HG03520 (cell line): ENCODE measurements at regions not wholly inside any gene's neighbourhood (a gene's known extent, or its start where the extent isn't known, plus 50 kb on each side); places are given as distances from the start of the nearest gene placed in this dataset.

ENCODE experiments used
- ATAC-seq: cut with Tn5 transposase; IDR thresholded peaks from one replicate; pipeline ENCODE4 v1.9.1; 2021; ENCODE audit warnings: mild to moderate bottlenecking, moderate library complexity; ENCODE audit not compliant: unreplicated experiment

DNA sequence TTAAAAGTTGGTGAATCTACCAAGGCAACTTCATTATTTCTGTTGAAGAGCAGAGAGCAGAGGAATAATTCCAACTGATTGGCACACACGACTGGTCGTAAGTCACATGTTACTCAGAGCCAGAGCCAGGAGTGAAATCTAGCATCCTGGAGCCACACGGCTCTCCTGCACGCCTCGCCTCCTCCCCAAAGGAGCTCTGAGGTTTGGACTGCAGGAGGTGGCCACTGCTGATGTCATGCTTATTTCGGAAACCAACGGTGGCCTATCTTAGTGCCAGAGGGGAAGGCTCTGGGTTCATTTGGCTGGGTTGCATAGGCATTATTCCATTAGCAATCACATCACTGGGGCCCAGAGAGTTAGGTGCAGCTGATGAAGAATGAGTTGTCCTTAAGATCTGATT lies 123.5 kb upstream of the RALGAPA2 start:
- ATAC-seq = no peak

- no peak for ATAC-seq
Measured at GRCh38 chr20:20834008-20834407, 121.6 kb upstream of the RALGAPA2 start.

DNA sequence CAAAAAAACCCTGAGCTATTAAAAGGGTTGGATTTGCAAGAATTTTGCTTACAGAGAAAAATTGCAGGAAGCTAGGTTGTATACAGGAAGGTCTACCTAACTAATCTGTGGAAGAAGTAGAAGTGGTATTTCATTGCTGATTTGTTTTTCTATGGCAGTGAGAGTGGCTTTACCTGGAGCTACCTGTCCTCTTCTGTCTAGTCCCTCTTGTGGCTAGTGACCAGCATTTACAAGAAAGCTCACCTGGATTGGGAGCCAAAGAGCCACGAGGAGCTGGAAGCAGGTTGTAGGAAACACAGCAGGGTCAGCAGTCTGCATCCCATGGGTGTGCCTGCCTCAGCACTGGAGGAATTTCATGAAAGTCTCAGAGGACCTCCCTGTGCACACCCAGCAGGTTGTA lies 120.3 kb upstream of the RALGAPA2 start:
- no peak for ATAC-seq

GRCh38 chr20:20831794-20832193 lies 119.3 kb upstream of the RALGAPA2 start:
- ATAC-seq = no peak

- no peak for ATAC-seq
Measured at GRCh38 chr20:20829681-20830080, 117.2 kb upstream of the RALGAPA2 start.

DNA sequence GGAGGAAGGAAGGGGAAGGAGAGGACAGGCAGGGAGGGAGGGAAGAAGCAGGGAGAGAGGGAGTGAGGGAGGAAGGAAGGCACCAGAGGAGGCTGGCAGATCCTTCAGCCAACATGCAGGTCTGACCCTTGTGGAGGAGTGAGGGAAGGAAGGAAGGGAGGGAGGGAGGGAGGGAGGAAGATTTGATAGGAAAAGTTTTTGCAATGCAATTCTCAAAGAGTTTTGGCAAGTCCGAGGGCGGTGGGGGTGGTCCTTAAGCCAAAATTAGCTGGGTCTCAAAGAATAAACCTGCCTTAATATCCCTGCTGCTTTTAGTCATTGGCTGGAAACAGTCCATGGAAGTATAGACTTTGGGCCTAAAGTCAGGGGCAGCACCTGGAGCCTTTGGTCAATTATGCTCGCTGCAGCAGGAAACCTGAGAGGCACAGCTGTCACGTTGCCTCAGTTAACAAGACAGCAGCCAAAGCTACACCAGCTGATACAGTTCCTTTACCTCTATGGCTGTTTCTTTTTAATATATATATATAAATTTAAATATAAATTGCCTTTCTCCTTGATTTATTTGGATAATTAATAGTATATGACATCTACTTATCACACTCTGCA lies 115.7 kb upstream of the RALGAPA2 start:
- no peak for ATAC-seq

GRCh38 chr20:20824924-20825584 lies 112.6 kb upstream of the RALGAPA2 start:
- peak; percentile 66 for ATAC-seq

DNA sequence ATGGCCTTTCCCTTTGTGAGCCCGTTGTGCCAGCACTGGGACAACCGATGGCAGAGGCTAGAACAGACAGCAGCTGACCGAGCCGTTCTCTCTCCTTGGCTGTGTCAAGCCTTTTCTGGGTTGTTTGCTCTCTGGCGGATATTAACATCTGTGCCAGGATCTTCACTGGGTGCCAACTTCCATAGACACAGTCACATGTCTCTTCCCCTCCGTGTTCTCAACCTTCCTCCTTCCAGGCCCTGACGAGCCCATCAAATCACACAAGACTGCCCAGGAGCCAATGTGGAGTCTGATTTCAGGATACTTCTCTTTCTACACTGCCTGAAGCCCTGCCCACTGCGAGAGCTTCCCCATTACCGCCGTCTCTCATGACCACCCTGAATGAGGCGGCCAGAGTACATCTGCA lies 111.0 kb upstream of the RALGAPA2 start:
- no peak for ATAC-seq

DNA sequence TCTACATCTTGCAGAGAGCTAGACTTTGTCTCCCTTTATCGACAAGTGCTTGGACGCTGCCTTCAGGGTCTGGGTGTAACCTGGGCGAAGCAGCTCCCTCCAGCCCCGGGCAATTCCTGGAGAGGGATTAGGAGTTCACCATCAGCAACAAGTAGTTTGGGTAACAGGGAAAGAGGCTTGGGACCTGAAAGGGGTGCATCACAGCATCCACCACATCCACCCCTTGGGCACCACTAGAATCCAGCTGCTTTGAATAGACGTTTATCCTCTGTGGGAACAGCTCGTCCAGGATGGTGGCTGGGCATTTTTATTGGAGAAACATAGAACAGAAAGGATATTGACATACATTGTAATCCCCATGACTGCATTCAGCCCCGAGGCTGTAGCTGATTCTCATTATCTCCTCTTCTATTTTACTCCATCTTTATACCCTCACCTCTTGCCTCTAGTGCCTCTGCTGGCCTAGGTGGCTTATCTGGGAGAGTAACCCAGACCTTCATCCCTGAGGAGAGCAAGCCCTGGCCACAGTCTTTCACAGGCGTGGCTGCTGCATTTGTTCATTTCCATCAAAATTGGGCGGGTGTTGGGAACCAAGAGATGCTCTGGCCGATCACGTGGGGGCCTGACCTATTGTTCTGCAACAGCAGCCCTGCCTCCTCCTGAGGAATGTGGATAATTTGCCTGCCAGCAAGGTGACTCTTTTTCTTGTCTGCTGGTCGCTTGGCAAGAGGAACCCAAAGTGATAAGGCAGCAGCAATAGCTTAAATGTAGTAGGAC lies 109.2 kb upstream of the RALGAPA2 start:
- no peak for ATAC-seq

DNA sequence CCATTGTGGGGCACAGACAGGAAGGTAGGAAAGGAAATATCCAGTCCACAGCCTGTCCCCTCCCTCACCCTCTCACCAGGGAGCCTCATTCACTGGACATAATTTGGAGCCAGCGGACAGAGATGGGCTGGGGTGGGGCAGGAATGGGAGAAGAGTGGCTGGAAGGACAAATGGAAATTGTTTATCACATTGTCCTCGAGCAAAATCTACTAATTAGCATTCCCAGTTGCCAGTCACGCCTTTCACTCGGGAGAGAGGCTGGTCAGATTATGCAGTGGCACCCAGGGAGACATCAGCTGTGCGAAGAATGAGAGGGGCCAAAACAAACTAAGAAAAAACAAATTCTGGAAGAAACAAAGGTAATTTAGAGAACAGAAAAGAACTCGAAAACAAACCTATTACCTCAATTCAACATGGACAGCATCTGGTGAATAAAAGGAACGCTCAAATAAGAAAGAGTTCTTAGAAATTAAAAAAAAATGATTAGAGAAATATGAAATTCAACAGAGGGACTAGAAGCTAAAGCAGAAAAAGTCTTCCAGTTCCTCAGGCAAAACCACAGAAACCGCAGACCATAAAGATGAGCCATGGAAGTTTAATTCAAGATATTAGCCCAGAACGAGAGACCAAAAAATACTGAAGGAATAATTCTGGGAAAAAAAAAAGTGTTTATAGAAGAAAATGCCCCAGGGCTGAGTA lies 108.5 kb upstream of the RALGAPA2 start:
- no peak for ATAC-seq

DNA sequence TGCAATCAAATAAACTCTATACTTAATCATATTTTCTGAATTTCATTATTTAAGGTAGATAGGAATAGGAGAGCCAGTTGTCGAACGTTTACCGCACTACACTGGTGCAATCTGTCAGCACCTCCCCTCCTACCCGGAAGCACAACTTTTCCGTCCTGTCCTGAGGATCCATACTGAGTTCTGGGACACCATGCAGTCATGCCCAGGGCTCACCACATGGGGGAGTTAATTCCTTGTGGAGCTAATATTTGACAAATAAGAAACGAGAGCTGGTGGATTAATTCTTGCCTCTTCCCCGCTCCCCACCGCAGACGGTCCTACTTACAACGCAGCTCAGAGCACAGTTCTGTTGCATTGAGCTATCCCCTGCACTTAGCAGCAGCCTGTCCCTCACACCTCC lies 107.7 kb upstream of the RALGAPA2 start:
- no peak for ATAC-seq

- ATAC-seq = no peak
Measured at GRCh38 chr20:20816969-20817755, 104.7 kb upstream of the RALGAPA2 start.

DNA sequence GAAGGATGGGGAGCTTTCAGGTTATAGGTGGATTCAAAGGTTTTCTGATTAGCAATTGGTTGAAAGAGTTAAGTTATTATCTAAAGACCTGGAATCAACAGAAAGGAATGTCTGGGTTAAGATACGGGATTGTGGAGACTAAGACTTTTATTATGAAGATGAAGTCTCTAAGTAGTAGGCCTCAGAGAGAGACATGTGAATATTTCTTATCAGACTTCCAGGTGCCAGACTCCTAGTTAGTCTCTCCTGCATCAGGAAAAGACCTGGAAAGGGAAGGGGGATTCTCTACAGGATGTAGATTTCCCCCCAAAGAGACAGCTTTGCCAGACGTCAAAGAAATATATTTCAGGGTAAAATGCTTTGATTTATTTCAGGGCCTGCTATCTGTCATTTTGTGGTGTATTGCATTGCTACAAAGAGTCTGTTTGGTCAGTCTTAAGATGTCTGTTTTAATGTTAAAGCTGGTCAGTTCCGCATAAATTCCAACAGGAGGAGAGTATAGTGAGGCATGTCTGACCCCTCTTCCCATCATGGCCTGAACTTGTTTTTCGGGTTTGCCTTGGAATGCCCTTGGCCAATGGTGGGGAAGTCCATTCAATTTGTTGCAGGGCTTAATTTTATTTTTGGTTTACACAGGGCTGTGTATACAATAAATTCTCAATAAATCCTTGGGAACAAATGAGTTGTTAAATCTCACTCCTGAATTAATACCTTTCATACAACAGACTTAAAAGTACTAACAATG lies 103.4 kb upstream of the RALGAPA2 start:
- ATAC-seq = no peak

- no peak for ATAC-seq
Measured at GRCh38 chr20:20814685-20815084, 102.2 kb upstream of the RALGAPA2 start.

- no peak for ATAC-seq
Measured at GRCh38 chr20:20812136-20812535, 99.7 kb upstream of the RALGAPA2 start.

DNA sequence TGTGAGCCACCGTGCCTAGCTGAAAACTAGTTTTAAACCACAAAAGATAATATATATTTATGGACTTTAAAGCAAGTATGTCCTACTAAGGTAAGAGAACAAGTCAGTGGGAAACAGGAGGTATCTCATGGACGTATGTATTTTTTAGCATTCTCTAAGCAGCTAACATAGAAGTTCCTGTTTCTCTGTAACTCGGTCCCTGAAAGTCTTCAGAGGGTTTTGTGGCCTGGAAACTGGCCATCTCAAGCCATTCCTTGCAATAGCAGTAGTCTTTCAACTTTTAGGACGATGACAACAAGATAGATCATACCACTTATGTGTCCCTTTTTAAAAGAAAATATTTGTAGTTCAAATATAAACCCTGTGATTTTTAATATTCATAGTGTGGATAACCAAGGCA lies 95.6 kb upstream of the RALGAPA2 start:
- ATAC-seq = no peak

- no peak for ATAC-seq
Measured at GRCh38 chr20:20806121-20807095, 94.0 kb upstream of the RALGAPA2 start.

DNA sequence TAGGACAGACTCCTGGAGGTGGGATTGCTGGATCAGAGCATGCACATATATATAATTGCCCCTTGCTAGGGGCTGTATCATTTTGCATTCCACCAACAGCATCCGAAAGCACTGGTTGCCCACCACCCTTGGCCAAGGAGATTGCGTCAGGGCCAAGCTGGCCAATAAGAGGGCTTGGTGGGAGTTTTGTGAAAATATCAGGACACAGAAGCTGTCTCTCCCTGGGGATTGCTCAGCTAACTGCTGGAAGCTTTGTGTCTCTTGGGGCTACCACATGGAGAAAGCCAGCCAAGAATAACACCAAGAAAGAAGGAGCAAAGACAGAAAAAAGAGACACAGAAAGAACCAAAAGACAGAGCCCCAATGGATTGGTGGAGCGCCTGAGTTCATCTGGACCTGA lies 90.6 kb upstream of the RALGAPA2 start:
- ATAC-seq = no peak

GRCh38 chr20:20802328-20802727 lies 89.9 kb upstream of the RALGAPA2 start:
- no peak for ATAC-seq
